Hepatocyte (in vitro differentiated cells): ENCODE measurements at regions not wholly inside any gene's neighbourhood (a gene's known extent, or its start where the extent isn't known, plus 50 kb on each side); places are given as distances from the start of the nearest gene placed in this dataset.

ENCODE experiments used
- DNase-seq: peaks from one replicate; pipeline ENCODE4 v3.0.0-alpha.2; 2016; ENCODE audit warnings: low spot score
- H2AFZ ChIP-seq: fragments of 200-600 bp; sonication (generic); 2 replicates; pipeline ENCODE4 v1.6.0; 2016; ENCODE audit warnings: antibody characterized with exemption, mild to moderate bottlenecking
- H3K27ac ChIP-seq: fragments of 200-600 bp; sonication (generic); 2 replicates; pipeline ENCODE4 v1.5.1; 2016; ENCODE audit warnings: mild to moderate bottlenecking
- H3K27me3 ChIP-seq: fragments of 200-600 bp; sonication (generic); 2 replicates; pipeline ENCODE4 v1.6.1; 2016
- H3K36me3 ChIP-seq: fragments of 200-600 bp; sonication (generic); replicated peaks from 2 replicates; pipeline ENCODE4 v1.5.1; 2016; ENCODE audit warnings: low read depth; ENCODE audit not compliant: insufficient read depth
- H3K4me1 ChIP-seq: fragments of 200-600 bp; sonication (generic); 2 replicates; pipeline ENCODE4 v1.5.1; 2016; ENCODE audit warnings: mild to moderate bottlenecking, moderate library complexity; ENCODE audit not compliant: insufficient read depth
- H3K4me2 ChIP-seq: fragments of 200-600 bp; sonication (generic); 2 replicates; pipeline ENCODE4 v1.6.0; 2016
- H3K4me3 ChIP-seq: fragments of 200-600 bp; sonication (generic); 2 replicates; pipeline ENCODE4 v1.5.1; 2016; ENCODE audit warnings: mild to moderate bottlenecking
- H3K79me2 ChIP-seq: fragments of 200-600 bp; sonication (generic); 2 replicates; pipeline ENCODE4 v1.6.0; 2017; ENCODE audit warnings: mild to moderate bottlenecking
- H3K9me2 ChIP-seq: fragments of 200-600 bp; sonication (generic); replicated peaks from 2 replicates; pipeline ENCODE4 v1.6.0; 2017; ENCODE audit warnings: mild to moderate bottlenecking; ENCODE audit not compliant: insufficient read depth
- H3K9me3 ChIP-seq: fragments of 200-600 bp; sonication (generic); 2 replicates; pipeline ENCODE4 v1.5.1; 2016; ENCODE audit warnings: low read depth, mild to moderate bottlenecking
- H4K20me1 ChIP-seq: fragments of 200-600 bp; sonication (generic); 2 replicates; pipeline ENCODE4 v1.6.0; 2016; ENCODE audit warnings: mild to moderate bottlenecking; ENCODE audit not compliant: insufficient read depth, poor library complexity, severe bottlenecking
- EZH2 ChIP-seq: fragments of 200-600 bp; sonication (generic); IDR thresholded peaks from 2 replicates; pipeline ENCODE4 v1.6.1; 2016; ENCODE audit warnings: antibody characterized with exemption, mild to moderate bottlenecking, borderline replicate concordance
- EZH2phosphoT487 ChIP-seq: fragments of 200-600 bp; sonication (generic); IDR thresholded peaks from one replicate; pipeline ENCODE4 v1.6.1; 2018; ENCODE audit warnings: antibody characterized with exemption, mild to moderate bottlenecking, low read depth, moderate library complexity; ENCODE audit not compliant: unreplicated experiment, severe bottlenecking
- WGBS: methylation state at CpG from one replicate; pipeline ENCODE4 v1.1.6; 2016; ENCODE audit warnings: low lambda C conversion rate; ENCODE audit errors: missing lambda C conversion rate; 5-methylcytosine and 5-hydroxymethylcytosine counted together
- TF ChIP-seq, protein P1 (sequence below): fragments of 200-600 bp; sonication (generic); IDR thresholded peaks from 2 replicates; pipeline ENCODE4 v1.5.1; 2016; ENCODE audit warnings: antibody characterized with exemption, mild to moderate bottlenecking; ENCODE audit not compliant: poor library complexity

GRCh38 chr4:180745019-180745418 lies 1498.2 kb upstream of the TENM3 start:
- WGBS: 56% methylated on average over 4 of the region's 4 CpGs

GRCh38 chr4:180751009-180751408 lies 1492.2 kb upstream of the TENM3 start:
- Histone ChIP-seq H3K9me3 (no peaks in the 10 kb centered on the region), H3K4me2 (no peak overlapping the region), H3K79me2 (no peaks in the 10 kb centered on the region), H3K4me1 (no peaks in the 10 kb centered on the region), H2AFZ (no peak overlapping the region), H3K9me2 (no peaks in the 10 kb centered on the region), H3K4me3 (no peak overlapping the region), H3K36me3 (no peaks in the 10 kb centered on the region), H4K20me1 (no peaks in the 10 kb centered on the region), H3K27me3 (no peaks in the 10 kb centered on the region), H3K27ac (no peak overlapping the region)
- whole genome bisulfite sequencing: 93% methylated on average over 2 of the region's 2 CpGs
- TF ChIP-seq, protein P1, sequence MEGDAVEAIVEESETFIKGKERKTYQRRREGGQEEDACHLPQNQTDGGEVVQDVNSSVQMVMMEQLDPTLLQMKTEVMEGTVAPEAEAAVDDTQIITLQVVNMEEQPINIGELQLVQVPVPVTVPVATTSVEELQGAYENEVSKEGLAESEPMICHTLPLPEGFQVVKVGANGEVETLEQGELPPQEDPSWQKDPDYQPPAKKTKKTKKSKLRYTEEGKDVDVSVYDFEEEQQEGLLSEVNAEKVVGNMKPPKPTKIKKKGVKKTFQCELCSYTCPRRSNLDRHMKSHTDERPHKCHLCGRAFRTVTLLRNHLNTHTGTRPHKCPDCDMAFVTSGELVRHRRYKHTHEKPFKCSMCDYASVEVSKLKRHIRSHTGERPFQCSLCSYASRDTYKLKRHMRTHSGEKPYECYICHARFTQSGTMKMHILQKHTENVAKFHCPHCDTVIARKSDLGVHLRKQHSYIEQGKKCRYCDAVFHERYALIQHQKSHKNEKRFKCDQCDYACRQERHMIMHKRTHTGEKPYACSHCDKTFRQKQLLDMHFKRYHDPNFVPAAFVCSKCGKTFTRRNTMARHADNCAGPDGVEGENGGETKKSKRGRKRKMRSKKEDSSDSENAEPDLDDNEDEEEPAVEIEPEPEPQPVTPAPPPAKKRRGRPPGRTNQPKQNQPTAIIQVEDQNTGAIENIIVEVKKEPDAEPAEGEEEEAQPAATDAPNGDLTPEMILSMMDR: no peak
- TF ChIP-seq EZH2 (no peak), EZH2phosphoT487 (no peak)
- DNase-seq: peak; percentile 23

More at GRCh38 chr4:180745019-180745418, 1498.2 kb upstream of the TENM3 start:
- Histone ChIP-seq H3K9me2 (no peaks in the 10 kb centered on the region), H4K20me1 (no peaks in the 10 kb centered on the region), H3K9me3 (no peaks in the 10 kb centered on the region), H3K36me3 (no peaks in the 10 kb centered on the region), H3K27me3 (no peaks in the 10 kb centered on the region), H3K79me2 (no peaks in the 10 kb centered on the region), H2AFZ (no peak overlapping the region), H3K4me1 (no peaks in the 10 kb centered on the region), H3K27ac (no peak overlapping the region), H3K4me3 (no peak overlapping the region), H3K4me2 (no peak overlapping the region)
- DNase-seq: no peak
- TF ChIP-seq EZH2: no peak
- TF ChIP-seq, protein P1: no peak
- no peak for TF ChIP-seq EZH2phosphoT487

DNA sequence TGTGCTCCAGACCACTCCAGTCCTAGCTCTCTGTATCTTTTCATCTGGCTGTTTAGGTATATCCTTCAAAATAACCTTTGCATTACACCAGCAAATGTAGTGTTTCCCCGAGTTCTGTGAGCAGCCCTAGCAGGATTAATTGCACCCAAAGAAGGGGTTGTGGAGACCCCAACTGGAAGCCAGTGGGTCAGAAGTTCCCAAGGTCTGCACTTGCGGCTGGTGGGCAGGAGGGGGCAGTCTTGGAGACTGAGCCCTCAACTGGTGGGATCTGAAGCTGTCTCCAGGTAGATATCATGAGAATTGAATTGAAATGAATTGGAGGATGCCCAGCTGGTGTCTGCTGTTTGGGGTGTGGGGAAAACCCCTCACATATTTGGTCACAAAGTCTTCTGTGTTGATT lies 1485.3 kb upstream of the TENM3 start:
- no peak overlapping the region for H2AFZ ChIP-seq
- TF ChIP-seq EZH2phosphoT487 (no peak), EZH2 (no peak)
- TF ChIP-seq, protein P1: no peak
- no peak overlapping the region for H3K4me3 ChIP-seq
- no peak overlapping the region for H3K4me2 ChIP-seq
- no peaks in the 10 kb centered on the region for H3K79me2 ChIP-seq
- no peaks in the 10 kb centered on the region for H3K4me1 ChIP-seq
- DNase-seq: no peak
- WGBS: 89% methylated on average over 2 of the region's 2 CpGs
- no peak overlapping the region for H3K27ac ChIP-seq
- no peaks in the 10 kb centered on the region for H3K36me3 ChIP-seq
- H3K9me3 ChIP-seq: no peaks in the 10 kb centered on the region
- H3K9me2 ChIP-seq: no peaks in the 10 kb centered on the region
- no peaks in the 10 kb centered on the region for H3K27me3 ChIP-seq
- no peaks in the 10 kb centered on the region for H4K20me1 ChIP-seq

DNA sequence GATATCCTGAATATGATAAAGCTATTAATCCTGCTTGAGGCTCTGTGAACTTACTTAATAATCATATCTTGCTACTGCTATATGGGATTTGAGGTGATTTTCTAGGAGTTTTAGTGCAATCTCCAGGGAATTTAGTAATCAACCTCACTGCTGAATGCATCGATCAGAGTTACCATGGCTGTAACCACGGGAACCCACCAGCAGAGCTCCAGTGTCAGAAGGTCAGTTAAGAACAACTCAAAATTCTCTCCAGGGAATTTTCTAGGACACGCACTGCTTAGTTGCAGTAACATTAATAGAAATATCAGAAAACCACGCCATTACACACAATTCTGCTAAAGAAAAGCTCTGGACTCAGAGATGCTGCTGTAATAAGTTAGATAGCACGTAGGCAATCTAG lies 1477.2 kb upstream of the TENM3 start:
- 89% methylated on average over 5 of the region's 5 CpGs for WGBS
- H3K36me3 ChIP-seq: no peaks in the 10 kb centered on the region
- no peak overlapping the region for H2AFZ ChIP-seq
- no peaks in the 10 kb centered on the region for H3K9me2 ChIP-seq
- H3K27me3 ChIP-seq: no peaks in the 10 kb centered on the region
- H4K20me1 ChIP-seq: no peaks in the 10 kb centered on the region
- H3K79me2 ChIP-seq: no peaks in the 10 kb centered on the region
- no peak overlapping the region for H3K4me3 ChIP-seq
- H3K4me1 ChIP-seq: no peaks in the 10 kb centered on the region
- no peak for TF ChIP-seq EZH2phosphoT487
- no peak for TF ChIP-seq EZH2
- TF ChIP-seq, protein P1: no peak
- no peak overlapping the region for H3K4me2 ChIP-seq
- no peak overlapping the region for H3K27ac ChIP-seq
- no peaks in the 10 kb centered on the region for H3K9me3 ChIP-seq
- DNase-seq: no peak
